CD14-positive monocyte (primary cell): ENCODE measurements at regions not wholly inside any gene's neighbourhood (a gene's known extent, or its start where the extent isn't known, plus 50 kb on each side); places are given as distances from the start of the nearest gene placed in this dataset.

Experiments used
- DNase-seq, 3 donors: peaks; one replicate each; pipeline ENCODE4 v3.0.0-alpha.2; 2011 to 2022
- H2AFZ ChIP-seq: 2 replicates; pipeline ENCODE4 v1.6.0; 2012; ENCODE audit warnings: mild to moderate bottlenecking, low read depth, low read length, inconsistent platforms; ENCODE audit not compliant: insufficient read depth, poor library complexity, severe bottlenecking
- H3K27ac ChIP-seq, 2 donors: 1 replicate in 1 of 2; 2 replicates in 1 of 2; pipeline ENCODE4 v1.5.1; 2012 to 2013; ENCODE audit warnings: low read length in 2 of 2, control low read depth in 1 of 2, inconsistent platforms in 1 of 2, low read depth in 1 of 2, mild to moderate bottlenecking in 1 of 2
- H3K27me3 ChIP-seq, 2 donors: one replicate each; pipeline versions ENCODE4 v1.6.0 to v1.6.1; 2011 to 2013; ENCODE audit warnings: low read length in 2 of 2; ENCODE audit not compliant: control insufficient read depth in 2 of 2, insufficient read depth in 2 of 2
- H3K36me3 ChIP-seq, 2 donors: replicated peaks in 1 of 2; 1 replicate in 1 of 2; 2 replicates in 1 of 2; pipeline versions ENCODE4 v1.5.1 to v1.6.1; 2012 to 2013; ENCODE audit warnings: low read length in 2 of 2, control low read depth in 1 of 2, inconsistent platforms in 1 of 2, mild to moderate bottlenecking in 1 of 2; ENCODE audit not compliant: insufficient read depth in 2 of 2, control insufficient read depth in 1 of 2
- H3K4me1 ChIP-seq, 2 donors: 1 replicate in 1 of 2; 2 replicates in 1 of 2; pipeline versions ENCODE4 v1.5.1 to v1.6.1; 2012 to 2013; ENCODE audit warnings: low read length in 2 of 2, control low read depth in 1 of 2, inconsistent platforms in 1 of 2, mild to moderate bottlenecking in 1 of 2, moderate library complexity in 1 of 2; ENCODE audit not compliant: insufficient read depth in 2 of 2, control insufficient read depth in 1 of 2
- H3K4me2 ChIP-seq: replicated peaks from 2 replicates; pipeline ENCODE3; 2012; ENCODE audit warnings: low read length, moderate library complexity, mild to moderate bottlenecking; ENCODE audit not compliant: poor library complexity, severe bottlenecking; ENCODE audit errors: extremely low read depth
- H3K4me3 ChIP-seq, 3 experiments: fragments of 200-600 bp in 1 of 3; sonication (generic) in 1 of 3; replicated peaks in 1 of 3; 1 replicate in 2 of 3; 2 replicates in 1 of 3; pipeline ENCODE4 v1.5.1; 2011 to 2013; ENCODE audit warnings: low read length in 3 of 3, mild to moderate bottlenecking in 3 of 3, control low read depth in 2 of 3, low read depth in 2 of 3, inconsistent platforms in 1 of 3, moderate library complexity in 1 of 3
- H3K79me2 ChIP-seq: 2 replicates; pipeline ENCODE4 v1.6.0; 2012; ENCODE audit warnings: mild to moderate bottlenecking, control low read depth, inconsistent platforms, low read length, moderate library complexity; ENCODE audit not compliant: insufficient read depth
- H3K9ac ChIP-seq: 2 replicates; pipeline ENCODE4 v1.6.0; 2017; ENCODE audit warnings: low read length, mild to moderate bottlenecking; ENCODE audit not compliant: insufficient read depth, poor library complexity, severe bottlenecking
- H3K9me3 ChIP-seq, 2 donors: replicated peaks in 1 of 2; 1 replicate in 1 of 2; 2 replicates in 1 of 2; pipeline versions ENCODE4 v1.5.1 to v1.6.1; 2012 to 2013; ENCODE audit warnings: low read length in 2 of 2, control low read depth in 1 of 2; ENCODE audit not compliant: control insufficient read depth in 1 of 2, insufficient read depth in 1 of 2
- H4K20me1 ChIP-seq: 2 replicates; pipeline ENCODE4 v1.6.0; 2012; ENCODE audit warnings: mild to moderate bottlenecking, low read length, control low read depth, moderate library complexity; ENCODE audit not compliant: insufficient read depth
- H3K27ac Mint-ChIP-seq, 7 donors: one replicate each; pipeline ENCODE4 v1.8.0; 2020; ENCODE audit warnings: mild to moderate bottlenecking in 7 of 7, mixed read lengths in 7 of 7, moderate library complexity in 6 of 7, inconsistent platforms in 2 of 7
- H3K27me3 Mint-ChIP-seq, 3 donors: one replicate each; pipeline ENCODE4 v1.8.0; 2021 to 2022; ENCODE audit warnings: low read depth in 3 of 3, mild to moderate bottlenecking in 3 of 3, mixed read lengths in 3 of 3, moderate library complexity in 3 of 3, inconsistent platforms in 1 of 3
- H3K36me3 Mint-ChIP-seq, 2 donors: one replicate each; pipeline ENCODE4 v1.8.0; 2020; ENCODE audit warnings: mixed read lengths in 2 of 2, inconsistent platforms in 1 of 2, mild to moderate bottlenecking in 1 of 2
- H3K4me1 Mint-ChIP-seq: one replicate; pipeline ENCODE4 v1.8.0; 2020; ENCODE audit warnings: mild to moderate bottlenecking, mixed read lengths
- H3K4me3 Mint-ChIP-seq, 2 donors: one replicate each; pipeline ENCODE4 v1.8.0; 2020; ENCODE audit warnings: mild to moderate bottlenecking in 2 of 2, mixed read lengths in 2 of 2, moderate library complexity in 1 of 2
- H3K9me3 Mint-ChIP-seq, 7 donors: one replicate each; pipeline ENCODE4 v1.8.0; 2020 to 2022; ENCODE audit warnings: mixed read lengths in 7 of 7, mild to moderate bottlenecking in 6 of 7, moderate library complexity in 6 of 7, inconsistent platforms in 2 of 7
- WGBS: methylation state at CpG from one replicate; pipeline ENCODE4 v1.1.5; 2013; ENCODE audit warnings: missing lambda C conversion rate; ENCODE audit not compliant: insufficient coverage; 5-methylcytosine and 5-hydroxymethylcytosine counted together
- intact Hi-C, 2 donors: fragments of 100-400 bp; cut with micrococcal nuclease; formaldehyde crosslinking; loops; one replicate each; pipeline versions ENCODE4 v1.15.0 to v1.15.1; 2023
- TF ChIP-seq, protein P1 (sequence below): fragments of 200-600 bp; IDR thresholded peaks from one replicate; pipeline ENCODE4 v1.8.0; 2022; ENCODE audit warnings: antibody characterized with exemption, mild to moderate bottlenecking

DNA sequence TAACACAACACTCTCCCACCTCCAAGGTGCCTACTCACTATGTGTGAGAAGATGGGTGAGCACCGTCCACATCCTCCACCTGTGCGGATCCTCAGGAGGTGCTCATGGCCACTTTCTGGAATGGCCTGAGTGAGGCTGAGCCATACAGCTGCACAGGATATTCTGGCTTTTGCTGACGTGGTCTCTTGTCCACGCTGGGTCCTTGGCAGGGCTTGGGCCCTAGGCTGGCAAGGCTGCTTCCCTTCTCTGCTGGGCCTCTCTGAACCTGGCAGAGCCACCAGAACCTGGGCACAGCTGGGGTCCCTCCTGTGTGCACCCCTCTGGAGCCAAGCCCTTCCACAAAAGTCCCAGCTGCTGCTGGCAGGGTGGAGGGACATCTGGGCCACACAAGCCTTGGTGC, 56.4 kb upstream of the IER5L start:
- Histone ChIP-seq H3K27ac (no peak overlapping the region), H3K79me2 (no peaks in the 10 kb centered on the region), H3K27me3 (no peaks in the 10 kb centered on the region), H3K4me3 (no peak overlapping the region), H3K36me3 (no peaks in the 10 kb centered on the region), H4K20me1 (no peaks in the 10 kb centered on the region), H2AFZ (no peak overlapping the region), H3K9me3 (peaks cover 0 to 14% of the 10 kb centered on the region in 2 donors), H3K4me1 (peaks cover 6 to 9% of the 10 kb centered on the region in 2 donors), H3K9ac (no peak overlapping the region), H3K4me2 (no peak overlapping the region)
- TF ChIP-seq, protein P1, sequence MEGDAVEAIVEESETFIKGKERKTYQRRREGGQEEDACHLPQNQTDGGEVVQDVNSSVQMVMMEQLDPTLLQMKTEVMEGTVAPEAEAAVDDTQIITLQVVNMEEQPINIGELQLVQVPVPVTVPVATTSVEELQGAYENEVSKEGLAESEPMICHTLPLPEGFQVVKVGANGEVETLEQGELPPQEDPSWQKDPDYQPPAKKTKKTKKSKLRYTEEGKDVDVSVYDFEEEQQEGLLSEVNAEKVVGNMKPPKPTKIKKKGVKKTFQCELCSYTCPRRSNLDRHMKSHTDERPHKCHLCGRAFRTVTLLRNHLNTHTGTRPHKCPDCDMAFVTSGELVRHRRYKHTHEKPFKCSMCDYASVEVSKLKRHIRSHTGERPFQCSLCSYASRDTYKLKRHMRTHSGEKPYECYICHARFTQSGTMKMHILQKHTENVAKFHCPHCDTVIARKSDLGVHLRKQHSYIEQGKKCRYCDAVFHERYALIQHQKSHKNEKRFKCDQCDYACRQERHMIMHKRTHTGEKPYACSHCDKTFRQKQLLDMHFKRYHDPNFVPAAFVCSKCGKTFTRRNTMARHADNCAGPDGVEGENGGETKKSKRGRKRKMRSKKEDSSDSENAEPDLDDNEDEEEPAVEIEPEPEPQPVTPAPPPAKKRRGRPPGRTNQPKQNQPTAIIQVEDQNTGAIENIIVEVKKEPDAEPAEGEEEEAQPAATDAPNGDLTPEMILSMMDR = no peak
- WGBS = 76% methylated on average over 4 of the region's 4 CpGs
- peaks cover 0 to 12% (median 1%) of the 10 kb centered on the region in 3 donors for H3K27me3 Mint-ChIP-seq
- no peak overlapping the region for H3K27ac Mint-ChIP-seq
- peaks cover 8% of the 10 kb centered on the region for H3K4me1 Mint-ChIP-seq
- H3K9me3 Mint-ChIP-seq = peaks cover 4 to 16% (median 9%) of the 10 kb centered on the region in 7 donors
- H3K4me3 Mint-ChIP-seq = no peak overlapping the region
- intact Hi-C loops = no loop called here
- H3K36me3 Mint-ChIP-seq = no peaks in the 10 kb centered on the region
- no peak for DNase-seq

- H4K20me1 ChIP-seq = no peaks in the 10 kb centered on the region
- Mint-ChIP-seq H3K27ac (no peak overlapping the region), H3K4me1 (peaks cover 8% of the 10 kb centered on the region), H3K27me3 (peaks cover 0 to 9% (median 6%) of the 10 kb centered on the region in 3 donors), H3K9me3 (peaks cover 4 to 16% (median 9%) of the 10 kb centered on the region in 7 donors), H3K36me3 (no peaks in the 10 kb centered on the region), H3K4me3 (peak overlapping the region in 1 of 2 donors; percentile 4)
- no peaks in the 10 kb centered on the region for H3K79me2 ChIP-seq
- TF ChIP-seq, protein P1 = no peak
- H3K27ac ChIP-seq = no peak overlapping the region
- H3K9me3 ChIP-seq = peaks cover 0 to 14% of the 10 kb centered on the region in 2 donors
- H3K4me2 ChIP-seq = no peak overlapping the region
- no peaks in the 10 kb centered on the region for H3K27me3 ChIP-seq
- no peak overlapping the region for H2AFZ ChIP-seq
- intact Hi-C loops = no loop called here
- H3K4me3 ChIP-seq = no peak overlapping the region
- no peak overlapping the region for H3K9ac ChIP-seq
- H3K36me3 ChIP-seq = no peaks in the 10 kb centered on the region
- H3K4me1 ChIP-seq = peaks cover 6 to 9% of the 10 kb centered on the region in 2 donors
- WGBS = 100% methylated on average over 1 of the region's 1 CpG
- no peak for DNase-seq
These were observed 55.0 kb upstream of the IER5L start for GRCh38 chr9:129232839-129233591.
